Stimulated activated CD8-positive, alpha-beta memory T cell treated with anti-CD3 and anti-CD28 coated beads, Interleukin-12 subunit alpha, Interleukin-12 subunit beta, amount 100 ng/mL, for 1 hour (primary cell): ENCODE measurements at regions not wholly inside any gene's neighbourhood (a gene's known extent, or its start where the extent isn't known, plus 50 kb on each side); places are given as distances from the start of the nearest gene placed in this dataset.

ENCODE experiments used
- DNase-seq: peaks from one replicate; pipeline ENCODE4 v3.0.0-alpha.2; 2020; ENCODE audit warnings: low read depth

- no peak for DNase-seq
These were observed 140.0 kb downstream of the GRIN2B start for GRCh38 chr12:13841358-13841757.

- no peak for DNase-seq
These were observed 141.8 kb downstream of the GRIN2B start for GRCh38 chr12:13839365-13840336.

GRCh38 chr12:13836099-13836498 is 145.3 kb downstream of the GRIN2B start:
- no peak for DNase-seq

- DNase-seq = no peak
These were observed 145.8 kb downstream of the GRIN2B start for GRCh38 chr12:13835652-13836051.

- DNase-seq = no peak
These were observed 147.2 kb downstream of the GRIN2B start for GRCh38 chr12:13834241-13834640.

GRCh38 chr12:13817131-13817530 is 164.3 kb downstream of the GRIN2B start:
- DNase-seq = no peak

GRCh38 chr12:13816394-13816793 is 165.0 kb downstream of the GRIN2B start:
- no peak for DNase-seq

- no peak for DNase-seq
These were observed 169.2 kb downstream of the GRIN2B start for GRCh38 chr12:13812168-13812567.

- no peak for DNase-seq
These were observed 170.3 kb downstream of the GRIN2B start for GRCh38 chr12:13811061-13811460.

GRCh38 chr12:13805041-13805440 is 176.4 kb downstream of the GRIN2B start:
- no peak for DNase-seq

- no peak for DNase-seq
These were observed 179.9 kb downstream of the GRIN2B start for GRCh38 chr12:13801543-13801942.

GRCh38 chr12:13799574-13799973 is 181.8 kb downstream of the GRIN2B start:
- DNase-seq = no peak

GRCh38 chr12:13798162-13798561 is 183.2 kb downstream of the GRIN2B start:
- no peak for DNase-seq

- no peak for DNase-seq
These were observed 186.7 kb downstream of the GRIN2B start for GRCh38 chr12:13794706-13795105.

GRCh38 chr12:13790317-13790716 is 191.1 kb downstream of the GRIN2B start:
- no peak for DNase-seq

GRCh38 chr12:13788626-13789025 is 192.8 kb downstream of the GRIN2B start:
- no peak for DNase-seq

- no peak for DNase-seq
These were observed 194.8 kb downstream of the GRIN2B start for GRCh38 chr12:13786646-13787045.

- no peak for DNase-seq
These were observed 196.9 kb downstream of the GRIN2B start for GRCh38 chr12:13784504-13784903.

- no peak for DNase-seq
These were observed 200.9 kb downstream of the GRIN2B start for GRCh38 chr12:13780453-13780852.

GRCh38 chr12:13777374-13777773 is 204.0 kb downstream of the GRIN2B start:
- DNase-seq = no peak

GRCh38 chr12:13772264-13772663 is 209.1 kb downstream of the GRIN2B start:
- DNase-seq = no peak

GRCh38 chr12:13770576-13770975 is 210.8 kb downstream of the GRIN2B start:
- no peak for DNase-seq

- no peak for DNase-seq
These were observed 211.4 kb downstream of the GRIN2B start for GRCh38 chr12:13769966-13770365.

- no peak for DNase-seq
These were observed 212.1 kb downstream of the GRIN2B start for GRCh38 chr12:13769273-13769672.
